GM21515 (cell line): ENCODE measurements at regions not wholly inside any gene's neighbourhood (a gene's known extent, or its start where the extent isn't known, plus 50 kb on each side); places are given as distances from the start of the nearest gene placed in this dataset.

ENCODE experiments used
- ATAC-seq: cut with Tn5 transposase; IDR thresholded peaks from one replicate; pipeline ENCODE4 v1.9.1; 2021; ENCODE audit not compliant: unreplicated experiment

DNA sequence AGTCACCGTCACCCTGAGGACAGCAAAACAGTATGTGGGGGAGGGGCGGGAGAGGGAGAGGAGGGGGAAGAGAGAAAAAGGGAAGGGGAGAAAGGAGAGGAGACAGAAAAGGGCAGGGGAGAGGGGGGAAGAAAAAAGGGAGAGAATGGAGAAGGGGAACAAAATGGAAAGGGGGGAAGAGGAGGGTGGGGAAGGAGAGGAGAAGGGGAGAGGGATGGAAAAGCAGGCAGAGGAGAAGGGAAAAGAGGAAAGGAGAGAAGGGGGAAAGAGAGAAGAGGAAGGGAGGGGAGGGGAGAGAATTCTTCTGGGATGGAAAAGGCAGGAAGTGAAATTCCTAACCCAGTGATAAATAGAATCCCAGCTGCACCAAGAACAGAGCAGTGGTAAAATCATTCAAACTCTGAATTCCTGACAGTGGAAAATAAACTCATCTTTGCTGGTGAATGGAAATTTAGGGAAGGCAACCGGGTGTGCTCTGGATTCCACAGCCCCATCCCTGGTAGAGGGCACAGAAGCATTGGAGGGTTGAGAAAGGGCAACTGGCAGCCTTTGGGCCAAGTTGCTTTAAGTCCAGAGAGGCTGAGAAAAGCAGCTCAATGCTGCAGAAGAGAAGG lies 244.2 kb downstream of the BCOR start:
- no peak for ATAC-seq

DNA sequence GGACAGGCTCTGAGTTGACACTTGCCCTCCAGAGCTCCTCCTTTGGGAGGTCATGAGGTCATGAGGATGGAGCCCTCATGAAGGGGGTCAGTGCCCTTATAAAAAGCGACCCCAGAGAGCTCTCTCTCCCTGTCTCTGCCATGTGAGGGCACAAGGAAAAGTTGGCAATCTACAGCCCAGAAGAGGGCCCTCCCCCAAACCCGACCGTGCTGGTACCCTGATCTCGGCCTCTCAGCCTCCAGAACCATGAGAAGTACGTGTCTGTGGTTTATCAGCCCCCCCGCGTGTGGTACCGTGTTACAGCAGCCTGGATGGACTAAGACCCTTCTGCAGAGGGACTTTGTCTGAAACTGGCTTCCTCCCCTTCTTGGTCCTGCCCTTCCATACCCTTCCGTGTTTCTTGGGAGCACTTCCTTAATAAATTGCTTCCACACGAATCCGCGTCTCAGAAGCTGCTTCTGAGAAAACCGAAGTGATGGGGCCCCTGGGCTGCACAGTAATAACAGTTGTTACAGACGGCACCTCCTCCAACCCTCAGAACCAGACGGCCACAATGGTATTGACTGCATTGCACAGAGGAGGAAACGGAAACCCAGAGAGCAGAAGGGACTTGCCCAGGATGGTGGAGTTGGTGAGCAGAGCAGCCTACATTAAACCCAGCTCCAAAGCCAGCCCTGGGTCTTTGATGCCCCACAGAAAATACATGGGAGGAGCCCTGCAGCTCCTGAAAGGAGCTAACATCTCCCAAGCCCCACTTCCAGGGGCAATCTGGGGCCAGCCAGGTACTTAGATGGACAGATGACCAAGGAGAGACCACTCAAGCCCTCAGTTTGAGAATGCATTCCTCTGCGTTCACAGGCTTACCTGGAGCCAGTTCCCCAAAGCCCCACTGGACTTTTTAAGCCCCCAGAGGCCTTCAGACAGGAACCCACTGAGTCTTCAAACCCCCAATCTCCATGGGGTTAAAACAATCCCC lies 242.7 kb downstream of the BCOR start:
- ATAC-seq, result peak; percentile 76

DNA sequence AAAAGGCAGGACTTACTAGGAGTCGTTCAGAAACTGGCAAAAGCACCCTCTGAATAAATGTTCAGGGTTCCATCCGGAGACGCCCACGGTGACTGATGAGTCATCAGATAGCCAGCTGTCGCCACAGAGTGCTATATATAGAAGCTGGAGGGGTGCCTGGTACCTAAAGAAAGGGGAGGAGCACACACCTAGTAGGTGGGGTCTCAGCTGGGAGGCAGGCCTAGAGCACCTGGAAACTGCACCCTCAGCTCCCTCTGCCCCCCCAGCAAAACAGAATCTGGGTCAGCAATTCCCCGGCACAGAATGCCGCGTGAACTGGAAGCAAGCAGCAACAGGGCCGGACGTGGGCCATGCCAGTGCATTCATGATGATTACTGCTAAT lies 242.0 kb downstream of the BCOR start:
- peak; percentile 47 for ATAC-seq

DNA sequence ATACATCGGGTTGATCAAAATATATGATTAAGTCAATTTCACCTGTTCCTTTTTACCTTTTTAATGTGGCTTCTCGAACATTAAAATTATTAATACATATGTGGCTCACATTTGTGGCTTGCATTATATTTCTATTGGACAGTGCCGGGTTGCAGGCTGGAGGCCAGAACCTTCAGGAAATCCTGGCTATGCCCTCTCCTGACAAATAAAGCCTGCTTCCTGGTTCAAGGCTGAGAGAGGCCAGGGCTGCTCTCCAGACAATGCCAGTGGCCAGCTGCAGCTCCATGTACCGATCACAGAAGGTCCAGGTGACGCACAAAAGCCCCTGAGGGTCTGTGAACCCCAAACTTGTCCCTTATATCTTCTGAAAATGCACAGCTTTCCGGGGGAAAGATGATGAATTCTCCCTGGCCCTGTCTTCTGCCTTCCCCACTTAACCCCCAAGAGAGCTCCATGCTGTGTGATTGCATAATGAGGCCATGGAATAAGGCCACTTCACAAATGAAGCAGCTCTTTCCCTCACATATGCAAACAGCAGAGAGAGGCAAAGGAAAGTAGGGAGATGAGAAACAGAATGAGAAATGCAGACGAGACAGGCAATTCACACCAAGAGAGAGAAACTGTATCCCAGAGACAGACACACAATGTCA lies 241.2 kb downstream of the BCOR start:
- no peak for ATAC-seq

DNA sequence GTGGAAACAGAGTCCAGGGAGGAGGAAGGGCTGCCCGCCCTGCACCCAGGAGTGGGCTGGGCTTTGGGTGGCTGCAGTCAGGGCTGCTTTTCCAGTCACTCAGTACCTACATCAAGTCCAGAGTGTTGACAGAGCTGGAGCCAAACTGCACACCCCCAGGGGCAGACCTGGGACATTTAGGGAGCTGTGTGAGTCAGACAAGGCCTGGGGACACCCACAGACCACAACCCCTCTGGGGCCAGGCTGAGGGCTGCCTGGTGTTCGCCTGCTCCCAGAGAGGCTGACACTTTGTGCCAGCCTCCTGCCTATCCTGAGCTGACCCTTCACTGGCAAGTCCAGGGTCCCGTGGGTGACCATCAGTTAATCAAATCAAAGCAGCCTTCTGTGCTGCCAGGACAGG lies 240.0 kb downstream of the BCOR start:
- ATAC-seq, result no peak

DNA sequence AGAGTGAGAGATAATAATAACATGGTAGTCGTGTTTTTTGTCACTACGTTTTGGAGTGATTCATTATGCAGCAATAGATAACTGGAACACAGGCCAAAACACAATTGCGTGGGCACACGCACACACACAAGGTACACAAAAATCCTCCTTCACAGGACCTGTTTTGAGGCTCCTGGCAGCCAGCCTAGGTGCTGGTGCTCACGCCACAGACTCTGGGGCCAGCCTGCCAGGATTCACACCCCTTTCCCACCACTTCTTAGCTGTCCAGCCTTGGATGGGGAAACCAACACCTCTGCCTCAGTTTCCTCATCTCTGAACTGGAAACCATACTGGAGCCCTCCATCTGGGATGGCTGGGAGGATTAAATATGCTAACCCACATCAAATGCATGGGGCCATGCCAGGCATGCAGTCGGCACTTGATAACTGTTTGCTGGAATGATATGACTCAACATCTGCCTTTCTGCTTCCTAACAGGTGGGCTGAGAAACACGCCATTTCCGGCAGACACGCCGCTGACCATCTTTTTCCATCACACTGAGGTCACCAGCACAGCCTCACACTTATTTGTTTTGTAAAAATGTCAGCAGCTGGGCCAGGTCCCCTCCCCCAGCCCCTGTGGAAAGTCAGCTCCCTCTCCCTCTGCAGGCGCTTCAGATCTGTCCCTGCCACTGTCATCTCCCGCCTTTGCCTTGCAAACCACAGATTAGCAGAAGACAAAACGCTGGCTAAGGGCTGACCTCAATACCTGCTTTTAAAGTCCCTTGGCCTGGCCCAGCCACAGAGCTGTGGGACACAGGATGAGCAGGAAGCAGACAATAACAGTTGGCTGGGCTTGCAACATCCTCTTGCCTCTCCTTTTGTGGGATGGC lies 237.5 kb downstream of the BCOR start:
- ATAC-seq, result no peak

DNA sequence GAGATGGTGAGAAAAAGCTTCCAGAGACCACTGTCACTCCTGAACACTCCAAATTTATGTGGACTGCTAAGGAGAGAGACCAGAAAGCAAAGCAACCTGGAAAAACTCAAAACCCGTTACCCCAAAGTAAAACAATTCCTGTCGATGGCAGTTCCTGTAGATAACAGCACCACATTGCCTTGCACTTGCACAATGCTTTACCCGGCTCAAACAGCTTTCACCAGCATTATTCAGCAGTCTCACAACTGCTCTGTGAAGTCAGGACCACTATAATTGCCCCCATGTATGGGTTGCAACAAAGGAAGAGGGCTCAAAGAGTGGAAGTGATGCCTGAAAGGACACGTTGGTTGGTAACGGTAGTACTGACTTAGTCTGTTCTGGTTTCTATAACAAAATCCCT lies 234.8 kb downstream of the BCOR start:
- ATAC-seq, result no peak

DNA sequence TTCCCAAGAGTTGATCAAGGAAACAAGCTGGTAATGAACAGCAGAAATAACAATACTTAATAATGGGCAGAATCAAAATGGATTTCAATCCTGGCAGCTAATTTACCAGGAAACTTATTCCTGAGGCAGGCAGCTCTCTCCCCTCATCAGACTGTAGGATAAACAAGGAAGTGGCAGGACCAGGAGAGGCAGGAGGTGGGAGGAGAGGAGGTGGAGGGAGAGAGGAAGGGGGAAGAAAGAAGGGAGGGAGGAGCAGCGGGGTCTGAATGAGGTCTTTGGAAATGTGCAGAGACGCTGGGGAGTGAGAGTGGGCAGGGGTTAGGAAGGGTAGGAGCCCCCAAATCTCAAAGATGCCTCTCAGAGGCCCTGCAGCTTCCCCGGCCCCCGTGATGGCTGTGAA lies 231.5 kb downstream of the BCOR start:
- ATAC-seq, result no peak

DNA sequence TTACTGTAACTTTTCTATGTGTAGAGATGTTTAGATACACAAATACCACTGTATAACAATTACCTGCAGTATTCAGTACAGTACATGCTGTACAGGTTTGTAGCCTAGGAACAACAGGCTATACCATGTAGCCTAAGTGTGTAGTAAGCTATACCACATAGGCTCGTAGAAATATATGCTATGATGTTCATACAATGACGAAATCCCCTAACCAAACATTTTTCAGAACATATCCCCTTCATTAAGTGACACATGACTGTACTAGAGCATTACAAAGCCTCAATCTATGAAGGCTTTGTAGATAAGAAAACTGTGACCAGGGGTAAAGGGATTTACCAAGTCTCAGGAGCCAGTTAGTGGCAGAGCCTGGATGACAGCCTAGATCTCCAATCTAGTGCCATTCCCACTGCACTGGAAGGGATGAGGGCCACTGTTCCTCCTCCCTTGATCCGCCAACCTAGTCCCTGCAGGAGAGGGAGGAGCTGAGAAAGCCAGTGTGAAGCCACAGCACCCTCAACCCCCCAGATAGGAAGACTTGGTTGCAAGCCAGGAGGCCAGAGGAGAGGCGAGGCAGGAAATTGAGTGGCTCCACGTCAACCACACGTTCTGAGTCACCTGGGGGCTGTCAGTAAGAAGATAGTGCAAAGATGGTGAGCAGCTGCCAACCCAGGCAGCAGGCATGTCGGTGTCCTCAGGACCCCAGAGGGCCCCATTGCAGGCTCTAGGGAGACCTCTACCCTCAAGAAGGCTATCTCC lies 227.7 kb downstream of the BCOR start:
- no peak for ATAC-seq

DNA sequence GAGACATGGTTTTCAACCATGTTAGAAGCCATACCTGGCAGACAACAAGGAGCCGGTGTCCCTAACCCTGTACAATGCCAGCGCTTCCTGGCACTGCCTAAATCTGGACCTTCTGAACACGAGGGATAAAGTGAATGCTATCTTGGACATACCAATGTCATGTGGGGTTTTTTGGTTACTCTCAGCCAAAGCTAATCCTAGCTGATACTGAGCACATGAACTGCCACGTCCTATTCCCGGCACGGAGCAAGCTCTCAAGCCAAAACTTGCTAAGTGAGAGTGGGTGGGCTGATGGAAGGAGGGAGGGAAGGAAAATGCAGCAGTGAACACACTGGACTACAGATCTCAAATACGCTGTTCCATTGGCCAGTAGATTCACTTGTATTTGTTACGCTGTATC lies 226.1 kb downstream of the BCOR start:
- no peak for ATAC-seq

DNA sequence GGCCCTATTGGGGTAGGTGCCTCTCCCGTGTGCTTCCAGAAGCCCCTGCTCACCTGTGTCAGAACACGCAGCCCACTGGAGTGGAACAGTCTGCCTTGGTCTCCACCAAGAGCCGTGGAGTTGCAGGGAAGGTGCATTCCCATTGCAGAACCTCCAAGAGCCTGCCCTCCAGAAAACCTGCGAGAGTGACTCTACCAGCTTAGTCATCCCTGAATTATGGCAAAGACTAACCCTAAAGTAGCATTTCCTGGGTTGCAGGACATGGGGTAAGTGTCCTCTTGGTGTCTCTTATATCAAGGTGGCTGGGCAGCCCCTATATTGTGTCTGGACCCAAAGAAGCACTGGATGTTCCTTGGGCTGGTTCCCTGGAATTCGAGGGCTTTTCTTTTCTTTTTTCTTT lies 224.6 kb downstream of the BCOR start:
- ATAC-seq, result no peak

DNA sequence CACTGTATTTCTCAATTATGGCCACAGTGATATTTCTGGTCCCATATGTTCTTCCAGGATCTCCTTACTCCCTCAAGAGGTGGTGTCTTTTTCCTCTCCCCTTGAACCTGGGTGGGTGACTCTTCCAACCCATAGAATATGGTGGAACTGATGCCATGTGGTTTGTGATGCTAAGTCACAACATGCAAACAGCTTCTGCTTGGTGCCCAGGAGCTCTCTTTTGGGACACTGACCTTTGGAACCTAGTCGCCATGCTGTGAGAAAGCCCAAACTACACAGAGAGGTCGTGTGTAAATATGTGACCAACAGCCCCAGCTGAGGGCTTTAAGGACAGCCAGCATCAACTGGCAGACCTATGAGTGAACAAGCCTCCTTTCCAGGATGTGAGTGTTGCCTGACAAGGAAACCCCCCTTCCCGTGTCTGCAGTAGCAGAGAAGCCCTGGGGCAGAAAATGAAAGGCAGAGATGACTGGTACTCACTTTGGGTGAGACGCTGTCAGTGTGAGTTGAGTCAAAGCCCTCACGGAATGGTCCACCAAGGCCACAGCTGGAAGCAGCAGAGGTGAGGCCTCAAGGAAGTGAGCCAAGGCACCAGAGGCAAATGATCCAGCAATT lies 223.4 kb downstream of the BCOR start:
- peak; percentile 93 for ATAC-seq

DNA sequence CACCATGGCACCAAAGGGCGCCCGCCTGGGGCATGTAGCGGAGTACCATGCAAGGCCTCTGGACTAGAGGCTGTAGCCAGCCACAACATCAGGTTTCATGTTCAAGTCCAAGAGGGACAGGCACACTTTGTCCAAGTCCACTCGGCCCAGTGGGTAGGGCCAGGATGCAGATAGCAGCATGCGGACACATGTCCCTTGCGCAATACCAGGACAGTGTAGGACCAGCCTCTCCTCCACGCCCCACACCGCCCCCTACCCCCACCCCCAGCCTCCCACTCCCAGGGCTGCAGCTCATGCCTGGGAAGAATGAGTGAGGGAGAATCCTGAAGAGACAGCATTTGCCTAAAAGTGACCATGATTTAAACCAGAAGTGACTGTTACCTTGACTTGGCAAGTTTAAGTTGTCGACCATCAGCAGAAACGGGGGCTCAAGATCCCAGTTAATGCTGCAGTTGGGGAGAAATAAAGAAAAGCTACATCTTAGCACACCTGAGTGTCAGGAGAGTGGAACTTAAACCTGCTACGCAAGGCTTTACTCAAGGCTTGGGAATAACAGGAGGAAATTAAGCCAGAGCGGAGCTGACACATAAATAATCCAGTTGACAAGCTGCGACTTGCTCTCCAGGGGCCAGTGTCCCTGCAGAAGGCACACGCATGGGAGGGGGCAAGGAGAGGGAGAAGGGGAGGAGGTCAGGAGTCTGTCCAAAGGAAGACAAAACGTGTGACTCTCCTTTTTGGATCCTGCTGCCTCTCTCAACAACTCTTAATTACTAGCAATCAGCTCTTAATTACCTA lies 221.7 kb downstream of the BCOR start:
- no peak for ATAC-seq

DNA sequence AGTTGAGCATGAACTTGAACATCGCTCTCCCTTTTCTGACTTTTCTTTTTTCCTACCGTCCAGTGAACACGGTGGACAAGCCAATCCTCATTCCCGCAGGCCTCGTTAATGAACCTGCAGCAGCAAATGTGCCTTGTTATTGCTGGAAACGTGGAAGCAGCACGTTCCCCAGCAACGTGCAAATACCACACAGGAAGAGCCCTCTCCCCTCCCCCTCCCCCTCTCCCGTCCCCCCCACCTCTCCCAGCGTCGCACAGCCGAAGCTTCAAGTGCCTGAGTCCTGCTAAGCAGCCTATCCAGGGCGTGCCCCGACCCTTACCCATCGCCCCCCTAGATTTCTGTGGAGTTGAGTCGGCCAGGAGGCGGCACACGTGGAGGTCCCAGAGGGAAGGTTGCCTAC lies 219.9 kb downstream of the BCOR start:
- no peak for ATAC-seq

DNA sequence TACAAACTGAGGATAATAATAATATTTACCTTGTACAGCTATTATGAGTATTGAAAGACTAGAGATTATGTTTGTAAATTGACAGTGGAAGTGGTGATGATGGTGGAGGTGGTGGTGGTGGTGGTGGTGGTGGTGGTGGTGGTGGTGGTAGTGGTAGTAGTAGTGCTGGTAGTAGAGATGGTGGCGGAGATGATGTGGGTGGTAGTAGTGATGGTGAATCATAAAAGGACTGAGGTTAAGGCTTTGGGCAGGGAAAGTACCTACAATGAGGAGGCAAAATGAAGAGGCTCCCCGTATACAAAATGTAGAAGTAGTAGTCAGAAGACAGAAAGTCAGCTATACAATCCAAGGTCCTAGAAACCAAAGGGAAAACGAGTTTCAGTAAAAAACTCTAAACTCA lies 214.1 kb downstream of the BCOR start:
- no peak for ATAC-seq

DNA sequence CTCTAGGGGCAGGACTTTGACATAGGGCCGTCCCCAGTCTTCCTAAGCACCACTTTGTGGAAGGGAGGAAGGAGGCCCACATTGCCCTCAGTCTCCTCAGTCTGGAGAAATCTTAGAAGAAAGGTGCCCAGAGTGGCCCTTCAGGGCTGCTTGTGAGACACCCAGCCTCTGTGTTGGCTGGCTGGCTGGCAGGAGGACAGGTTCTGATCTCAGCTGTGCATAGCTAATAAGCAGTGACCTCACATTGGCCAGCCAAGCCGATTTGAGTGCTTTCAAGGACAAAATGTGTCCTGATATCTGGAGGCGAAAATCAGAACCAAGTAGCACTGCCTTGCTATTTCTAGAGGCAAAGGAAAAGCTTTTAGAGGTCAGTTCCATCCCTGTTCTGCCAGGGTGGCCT lies 211.5 kb downstream of the BCOR start:
- no peak for ATAC-seq

DNA sequence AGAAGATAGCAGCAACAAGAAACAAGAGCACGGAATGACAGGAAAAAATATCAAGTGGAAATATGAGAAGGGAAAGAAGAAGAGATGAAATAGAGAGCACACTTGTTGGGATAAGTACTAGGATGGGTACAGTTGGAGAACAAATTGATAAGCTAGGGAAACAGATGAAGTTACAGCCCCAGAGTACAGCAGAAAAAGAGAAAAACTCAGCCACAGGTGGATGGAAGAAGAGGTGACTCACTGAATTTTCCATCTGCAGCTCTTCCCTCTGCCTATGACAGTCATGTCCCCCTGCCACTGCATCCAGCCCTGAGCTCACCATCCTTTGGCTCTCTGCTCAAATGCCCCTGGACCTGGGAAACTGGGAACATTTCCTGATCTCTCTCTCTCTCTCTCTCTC lies 209.0 kb downstream of the BCOR start:
- ATAC-seq, result no peak

DNA sequence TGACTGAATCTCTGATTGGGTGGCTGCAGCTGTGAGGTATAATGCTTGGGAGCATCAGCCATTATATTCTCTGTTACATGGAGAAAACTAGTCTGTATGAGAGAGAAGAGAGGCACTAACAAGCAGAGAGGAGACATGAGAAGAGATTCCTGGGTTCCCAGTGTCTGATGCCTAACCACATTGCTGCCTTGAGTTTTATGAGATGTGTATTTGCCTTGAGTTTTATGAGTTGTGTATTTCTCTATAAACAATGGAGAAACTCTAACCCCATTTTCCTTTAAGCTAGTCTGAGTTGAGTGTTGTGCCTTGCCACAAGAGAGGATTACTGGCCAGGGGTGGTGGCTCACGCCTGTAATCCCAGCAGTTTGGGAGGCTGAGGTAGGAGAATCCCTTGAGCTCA lies 208.1 kb downstream of the BCOR start:
- no peak for ATAC-seq

DNA sequence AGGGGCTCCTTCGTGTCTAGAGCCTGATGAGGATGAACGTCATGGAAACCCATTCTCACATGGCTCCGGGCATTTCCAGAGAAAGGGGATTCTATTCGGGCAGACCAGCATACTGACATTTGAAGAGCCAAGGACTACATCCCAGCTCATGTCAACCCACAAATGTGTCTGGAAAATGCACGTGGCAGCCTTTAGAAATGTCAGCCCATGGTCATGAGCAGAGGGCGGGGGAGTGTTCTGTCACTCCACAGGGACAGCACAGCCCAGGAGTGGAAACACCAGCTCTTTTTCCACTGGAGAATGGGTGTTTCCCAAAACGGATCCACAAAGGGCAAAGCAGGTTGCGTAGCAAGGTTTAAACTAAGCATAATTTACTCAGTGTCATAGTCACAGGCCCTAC lies 207.0 kb downstream of the BCOR start:
- no peak for ATAC-seq
